ENCODE measurements at regions not wholly inside any gene's neighbourhood (a gene's known extent, or its start where the extent isn't known, plus 50 kb on each side); places are given as distances from the start of the nearest gene placed in this dataset.

DNA sequence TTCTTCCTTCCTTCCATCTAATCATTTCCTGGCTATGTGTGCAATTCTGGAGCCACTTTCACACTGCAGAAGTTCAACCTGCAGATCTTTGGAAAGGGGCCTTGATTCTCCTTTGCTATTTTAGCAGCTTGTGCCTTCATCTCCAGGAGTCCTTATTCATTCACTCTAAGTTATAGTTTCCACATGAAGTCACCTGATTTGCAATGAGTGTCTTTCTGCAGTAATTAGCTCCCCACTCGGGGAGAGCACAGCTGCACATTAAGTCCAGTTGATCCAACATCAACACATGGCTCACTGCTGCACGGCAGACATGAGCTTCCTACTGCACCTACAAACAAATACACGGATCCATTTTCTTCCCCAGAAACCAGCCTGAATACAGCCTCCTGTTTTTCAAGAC lies 323.1 kb upstream of the TNP1 start:
- no peak for DNase-seq (ENCODE audit: low read depth)
- TF ChIP-seq, protein P1, sequence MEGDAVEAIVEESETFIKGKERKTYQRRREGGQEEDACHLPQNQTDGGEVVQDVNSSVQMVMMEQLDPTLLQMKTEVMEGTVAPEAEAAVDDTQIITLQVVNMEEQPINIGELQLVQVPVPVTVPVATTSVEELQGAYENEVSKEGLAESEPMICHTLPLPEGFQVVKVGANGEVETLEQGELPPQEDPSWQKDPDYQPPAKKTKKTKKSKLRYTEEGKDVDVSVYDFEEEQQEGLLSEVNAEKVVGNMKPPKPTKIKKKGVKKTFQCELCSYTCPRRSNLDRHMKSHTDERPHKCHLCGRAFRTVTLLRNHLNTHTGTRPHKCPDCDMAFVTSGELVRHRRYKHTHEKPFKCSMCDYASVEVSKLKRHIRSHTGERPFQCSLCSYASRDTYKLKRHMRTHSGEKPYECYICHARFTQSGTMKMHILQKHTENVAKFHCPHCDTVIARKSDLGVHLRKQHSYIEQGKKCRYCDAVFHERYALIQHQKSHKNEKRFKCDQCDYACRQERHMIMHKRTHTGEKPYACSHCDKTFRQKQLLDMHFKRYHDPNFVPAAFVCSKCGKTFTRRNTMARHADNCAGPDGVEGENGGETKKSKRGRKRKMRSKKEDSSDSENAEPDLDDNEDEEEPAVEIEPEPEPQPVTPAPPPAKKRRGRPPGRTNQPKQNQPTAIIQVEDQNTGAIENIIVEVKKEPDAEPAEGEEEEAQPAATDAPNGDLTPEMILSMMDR (IDR thresholded peaks at IDR 0.05; ENCODE audit: insufficient read depth, low read length) = no peak
- H3K4me3 ChIP-seq (ENCODE audit: low read depth, low read length) = no peak overlapping the region

DNA sequence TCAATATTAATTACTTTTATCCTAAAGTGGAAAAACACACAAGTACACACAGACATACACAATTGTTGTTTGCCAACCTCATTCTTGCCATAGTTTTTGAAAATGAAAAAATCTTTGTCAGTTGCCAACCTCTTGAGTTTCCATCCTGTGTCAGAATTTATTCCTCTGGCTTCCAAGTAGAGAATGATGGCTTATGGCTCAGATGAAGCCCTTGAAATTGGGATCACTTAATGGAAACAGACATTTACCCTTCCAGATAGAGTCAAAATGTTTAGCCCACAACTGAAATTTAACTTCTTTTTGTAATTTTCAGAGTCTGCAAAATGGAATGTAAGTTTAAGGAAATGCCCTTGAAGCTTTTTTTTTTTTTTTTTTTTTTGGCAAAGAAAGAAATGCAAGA lies 321.6 kb upstream of the TNP1 start:
- no peak overlapping the region for H3K4me3 ChIP-seq (ENCODE audit: low read depth, low read length)
- TF ChIP-seq, protein P1 (IDR thresholded peaks at IDR 0.05; ENCODE audit: insufficient read depth, low read length) = no peak
- DNase-seq (ENCODE audit: low read depth) = no peak

DNA sequence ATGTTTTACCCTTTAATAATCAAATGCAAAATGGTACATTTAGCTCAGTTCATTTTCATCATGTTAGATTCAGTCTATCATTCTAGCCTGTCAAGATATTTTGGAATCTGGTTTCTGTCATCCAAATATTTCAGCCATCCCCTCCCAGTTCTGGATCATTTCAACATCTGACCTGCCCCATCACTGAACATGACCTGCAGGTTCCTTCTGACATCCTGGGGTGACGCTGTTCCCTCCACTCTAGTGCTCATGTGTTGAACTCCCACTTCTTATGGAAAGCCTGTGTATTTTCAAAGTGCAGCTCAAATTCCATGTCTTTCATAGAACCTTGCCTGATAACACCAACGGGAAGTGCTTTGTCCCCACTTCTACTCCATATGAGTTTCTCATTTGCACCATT lies 320.0 kb upstream of the TNP1 start:
- no peak overlapping the region for H3K4me3 ChIP-seq (ENCODE audit: low read depth, low read length)
- TF ChIP-seq, protein P1 (IDR thresholded peaks at IDR 0.05; ENCODE audit: insufficient read depth, low read length) = no peak
- DNase-seq (ENCODE audit: low read depth) = no peak

DNA sequence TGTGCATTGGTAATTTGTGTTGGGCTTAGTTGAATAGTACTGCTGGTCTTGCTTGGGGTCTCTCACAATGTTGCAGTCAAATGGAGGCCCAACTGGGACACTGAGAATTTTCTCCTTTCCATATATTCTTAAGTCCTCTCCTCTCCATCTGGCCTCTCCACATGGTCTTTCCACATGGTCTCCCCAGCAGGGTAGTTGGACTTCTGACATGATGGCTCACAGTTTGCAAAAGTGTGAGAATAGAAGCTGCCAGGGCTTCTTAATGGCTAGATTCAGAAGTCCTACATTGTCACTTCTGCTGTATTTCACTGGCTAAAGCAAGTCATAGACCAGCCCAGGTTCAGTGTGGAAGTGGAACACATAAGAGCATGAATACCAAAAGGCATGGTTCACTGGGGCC lies 318.5 kb upstream of the TNP1 start:
- TF ChIP-seq, protein P1 (IDR thresholded peaks at IDR 0.05; ENCODE audit: insufficient read depth, low read length) = no peak
- DNase-seq (ENCODE audit: low read depth) = no peak
- H3K4me3 ChIP-seq (ENCODE audit: low read depth, low read length) = no peak overlapping the region

DNA sequence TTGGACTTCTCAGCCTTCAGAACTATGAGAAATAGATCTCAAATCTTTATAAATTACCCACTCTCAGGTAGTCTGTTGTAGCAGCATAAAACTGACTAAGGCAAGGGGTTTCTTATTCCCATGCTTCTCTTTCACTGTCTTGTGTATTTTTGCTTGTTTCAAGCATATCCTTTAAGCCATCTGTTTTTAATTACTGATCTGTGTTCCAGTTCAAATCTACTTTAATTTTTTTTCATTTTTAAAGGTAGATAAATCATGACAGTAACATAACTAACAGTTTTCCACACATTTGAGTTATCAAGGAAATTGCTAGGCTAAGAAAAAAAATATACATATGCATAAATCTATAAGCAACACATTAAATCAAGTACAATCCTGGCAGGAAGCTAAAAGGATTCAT lies 317.9 kb upstream of the TNP1 start:
- TF ChIP-seq, protein P1 (IDR thresholded peaks at IDR 0.05; ENCODE audit: insufficient read depth, low read length) = no peak
- H3K4me3 ChIP-seq (ENCODE audit: low read depth, low read length) = no peak overlapping the region

DNA sequence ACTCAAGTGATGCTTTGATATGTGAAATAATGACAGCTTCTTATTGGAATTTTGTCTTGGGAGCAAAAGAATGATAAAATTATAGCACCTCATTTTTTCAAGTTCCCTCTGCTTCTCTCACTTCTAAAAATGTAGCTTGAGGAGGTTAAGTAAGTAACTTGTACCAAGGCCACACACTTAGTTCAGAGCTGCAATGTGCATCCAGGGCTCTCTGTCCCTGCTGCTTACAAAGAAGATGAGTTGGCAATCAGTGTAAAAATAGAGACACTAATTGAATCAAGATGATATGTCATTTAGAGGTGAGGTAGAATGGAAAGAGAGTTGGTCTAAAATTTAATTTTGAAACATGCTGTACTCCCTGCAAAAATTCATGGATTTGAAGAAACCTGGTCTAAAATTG lies 312.0 kb upstream of the TNP1 start:
- TF ChIP-seq, protein P1 (IDR thresholded peaks at IDR 0.05; ENCODE audit: insufficient read depth, low read length) = no peak
- no peak for DNase-seq (ENCODE audit: low read depth)

More for the DNA sequence above, 317.9 kb upstream of the TNP1 start:
- no peak for DNase-seq (ENCODE audit: low read depth)

DNA sequence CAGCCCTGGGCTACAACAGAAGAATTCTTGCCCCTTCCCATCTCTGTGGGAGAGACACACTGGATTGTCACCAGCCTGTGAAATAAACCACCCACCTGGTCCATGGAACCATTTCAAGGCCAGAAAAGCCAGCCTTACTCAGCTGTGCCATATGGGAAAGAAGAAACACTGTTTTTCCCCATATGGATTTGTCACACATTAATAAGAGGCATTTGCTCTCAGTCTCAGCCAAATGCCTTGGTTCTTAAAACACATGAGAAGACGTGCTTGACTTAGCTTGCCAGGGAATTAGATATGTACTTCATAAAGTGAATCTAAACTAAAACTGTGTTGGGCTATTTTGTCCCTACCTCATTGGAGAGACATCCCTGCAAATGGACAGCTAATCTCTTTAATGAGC lies 308.6 kb upstream of the TNP1 start:
- no peak overlapping the region for H3K4me3 ChIP-seq (ENCODE audit: low read depth, low read length)
- TF ChIP-seq, protein P1 (IDR thresholded peaks at IDR 0.05; ENCODE audit: insufficient read depth, low read length) = no peak
- DNase-seq (ENCODE audit: low read depth) = no peak

More for the DNA sequence above, 312.0 kb upstream of the TNP1 start:
- H3K4me3 ChIP-seq (ENCODE audit: low read depth, low read length) = no peak overlapping the region

Measured in fibroblast of the aortic adventitia (primary cell).